Endothelial cell of umbilical vein (primary cell): ENCODE measurements at regions not wholly inside any gene's neighbourhood (a gene's known extent, or its start where the extent isn't known, plus 50 kb on each side); places are given as distances from the start of the nearest gene placed in this dataset.

Experiments
- BruUV-seq: library from RNA; stranded (reverse); fragments of 400-500 nt; replicated peaks from 2 replicates; lab custom pipeline; 2021; lab: Mats Ljungman, UMichigan
- CTCF ChIA-PET: fragments of 300-600, 350-600 bp; sonication (Branson Sonifier 250); formaldehyde crosslinking; loops from one replicate; lab custom pipeline; 2021; ENCODE audit warnings: antibody characterized with exemption, inconsistent platforms; lab: Charles Lee
- POLR2A ChIA-PET: fragments of 300-600, 350-600 bp; sonication (Branson Sonifier 250); formaldehyde crosslinking; loops from one replicate; lab custom pipeline; 2021; ENCODE audit warnings: antibody characterized with exemption, inconsistent platforms; lab: Charles Lee
- DNase-seq: peaks from one replicate; pipeline ENCODE4 v3.0.0-alpha.2; 2011; ENCODE audit warnings: low read depth, low spot score
- FAIRE-seq: peaks from 2 replicates; lab custom pipeline; 2011; peaks lifted over from hg19 to GRCh38; lab: Jason Lieb, UNC
- H2AFZ ChIP-seq: 2 replicates; pipeline ENCODE4 v1.6.0; 2012; ENCODE audit warnings: low read depth, low read length, control low read depth, inconsistent platforms
- H3K27ac ChIP-seq: 2 replicates; pipeline ENCODE4 v1.5.1; 2011; ENCODE audit warnings: low read depth, mild to moderate bottlenecking, control low read depth, low read length, moderate library complexity; ENCODE audit not compliant: insufficient read depth
- H3K27me3 ChIP-seq, 2 experiments: 2 replicates each; pipeline versions ENCODE4 v1.6.0 to v1.6.1; 2011; ENCODE audit warnings: low read length in 2 of 2, mixed read lengths in 1 of 2; ENCODE audit not compliant: control insufficient read depth in 2 of 2, insufficient read depth in 2 of 2
- H3K36me3 ChIP-seq, 2 experiments: 2 replicates in 1 of 2; 3 replicates in 1 of 2; pipeline ENCODE4 v1.5.1; 2011; ENCODE audit warnings: low read length in 2 of 2, mild to moderate bottlenecking in 1 of 2, moderate library complexity in 1 of 2; ENCODE audit not compliant: control insufficient read depth in 2 of 2, insufficient read depth in 2 of 2; ENCODE audit errors: extremely low read depth in 1 of 2
- H3K4me1 ChIP-seq: 3 replicates; pipeline ENCODE4 v1.5.1; 2011; ENCODE audit warnings: mild to moderate bottlenecking, low read length; ENCODE audit not compliant: control insufficient read depth, insufficient read depth; ENCODE audit errors: extremely low read depth
- H3K4me2 ChIP-seq: 2 replicates; pipeline ENCODE4 v1.6.1; 2011; ENCODE audit warnings: low read length, control low read depth, mixed read lengths; ENCODE audit not compliant: insufficient read depth
- H3K4me3 ChIP-seq, 3 experiments: fragments of 200-600 bp in 1 of 3; sonication (generic), shearing (Covaris generic) in 1 of 3; replicated peaks in 1 of 3; 2 replicates each; pipeline ENCODE4 v1.5.1; 2011 to 2016; ENCODE audit warnings: control low read depth in 3 of 3, low read length in 3 of 3, mild to moderate bottlenecking in 2 of 3, inconsistent platforms in 1 of 3, low read depth in 1 of 3, moderate library complexity in 1 of 3; ENCODE audit not compliant: insufficient read depth in 1 of 3
- H3K79me2 ChIP-seq: 2 replicates; pipeline ENCODE4 v1.6.0; 2012; ENCODE audit warnings: low read length, inconsistent platforms; ENCODE audit not compliant: control insufficient read depth, insufficient read depth
- H3K9ac ChIP-seq: replicated peaks from 2 replicates; pipeline ENCODE3; 2011; ENCODE audit warnings: low read length, control low read depth; ENCODE audit not compliant: insufficient read depth; ENCODE audit errors: extremely low read depth
- H3K9me1 ChIP-seq: replicated peaks from 3 replicates; pipeline ENCODE4 v1.6.0; 2011; ENCODE audit warnings: mild to moderate bottlenecking, low read length; ENCODE audit not compliant: control insufficient read depth, insufficient read depth; ENCODE audit errors: extremely low read depth
- H3K9me3 ChIP-seq: replicated peaks from 2 replicates; pipeline ENCODE4 v1.5.1; 2012; ENCODE audit warnings: low read length, inconsistent platforms; ENCODE audit not compliant: control insufficient read depth, insufficient read depth
- H4K20me1 ChIP-seq: replicated peaks from 2 replicates; pipeline ENCODE3; 2011; ENCODE audit warnings: mild to moderate bottlenecking, low read length; ENCODE audit not compliant: control insufficient read depth, insufficient read depth; ENCODE audit errors: extremely low read depth
- EZH2 ChIP-seq: IDR thresholded peaks from 2 replicates; pipeline ENCODE4 v1.6.1; 2012; ENCODE audit warnings: borderline replicate concordance, low read depth, mild to moderate bottlenecking, moderate library complexity, low read length, inconsistent platforms; ENCODE audit not compliant: severe bottlenecking
- FOS ChIP-seq: IDR thresholded peaks from 2 replicates; pipeline ENCODE4 v1.6.1; 2011; ENCODE audit warnings: mild to moderate bottlenecking, low read length, moderate library complexity, borderline replicate concordance; ENCODE audit not compliant: insufficient read depth
- GATA2 ChIP-seq: IDR thresholded peaks from 2 replicates; pipeline ENCODE4 v1.7.0; 2011; ENCODE audit warnings: low read depth, mild to moderate bottlenecking, moderate library complexity, mixed read lengths, low read length; ENCODE audit not compliant: insufficient read length, insufficient read depth
- JUN ChIP-seq: IDR thresholded peaks from 2 replicates; pipeline ENCODE4 v1.6.1; 2011; ENCODE audit warnings: borderline replicate concordance, low read depth; ENCODE audit not compliant: insufficient read length, insufficient read depth
- MYC ChIP-seq: IDR thresholded peaks from one replicate; pipeline ENCODE4 v1.6.1; 2011; ENCODE audit warnings: mild to moderate bottlenecking, low read depth, low read length
- POLR2A ChIP-seq: IDR thresholded peaks from 2 replicates; pipeline ENCODE4 v1.6.1; 2012; ENCODE audit warnings: low read depth, mild to moderate bottlenecking, control low read depth, low read length
- POLR2AphosphoS5 ChIP-seq: IDR thresholded peaks from 2 replicates; pipeline ENCODE4 v1.6.1; 2012; ENCODE audit warnings: low read depth, mild to moderate bottlenecking, control low read depth, low read length, moderate library complexity; ENCODE audit not compliant: insufficient read depth
- dilution Hi-C: fragments of 300-500 bp; cut with MboI; formaldehyde crosslinking; loops from one replicate; pipeline ENCODE4 v1.15.0; 2019; ENCODE audit warnings: low sequenced_read_pairs; ENCODE audit not compliant: extremely low pct_ligation_motif_present
- intact Hi-C: fragments of 100-400 bp; cut with micrococcal nuclease; formaldehyde crosslinking; loops from one replicate; pipeline ENCODE4 v1.10.0; 2022
- TF ChIP-seq, protein P1 (sequence below), 2 donors: IDR thresholded peaks; 1 replicate in 1 of 2; 2 replicates in 1 of 2; pipeline ENCODE4 v1.5.1; 2011; ENCODE audit warnings: low read length in 2 of 2, mild to moderate bottlenecking in 2 of 2, moderate library complexity in 2 of 2, control low read depth in 1 of 2, inconsistent platforms in 1 of 2, low read depth in 1 of 2; ENCODE audit not compliant: insufficient read depth in 1 of 2; ENCODE audit errors: extremely low read depth in 1 of 2
- TF ChIP-seq, protein P2 (sequence below): IDR thresholded peaks from 2 replicates; pipeline ENCODE4 v1.6.1; 2011; ENCODE audit not compliant: insufficient read depth, insufficient read length

DNA sequence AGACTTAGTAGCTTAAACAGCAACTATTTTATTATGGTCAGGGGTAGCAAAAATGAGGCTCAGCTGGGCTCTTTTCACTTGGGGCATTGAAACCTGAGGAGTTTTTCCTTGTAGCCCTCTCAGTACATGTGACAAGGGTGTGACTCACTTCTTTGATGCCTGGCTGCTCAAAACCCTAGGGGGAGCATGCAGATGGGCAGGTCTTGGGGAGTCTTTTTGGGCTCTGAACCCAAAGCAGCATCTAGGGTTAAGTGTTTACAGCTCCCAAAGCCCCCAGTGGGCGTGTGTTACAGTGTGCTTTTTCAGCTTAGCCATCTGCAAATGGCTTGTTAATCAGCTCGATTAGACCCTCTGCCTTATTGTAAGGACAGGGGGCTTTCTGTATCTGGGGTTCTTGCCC lies 1752.7 kb downstream of the PCDH7 start:
- Histone ChIP-seq H3K9me1 (no peaks in the 10 kb centered on the region), H3K27ac (no peak overlapping the region), H3K9ac (no peak overlapping the region), H2AFZ (no peak overlapping the region), H3K36me3 (no peaks in the 10 kb centered on the region), H3K79me2 (no peaks in the 10 kb centered on the region), H3K4me2 (no peak overlapping the region), H3K4me1 (no peaks in the 10 kb centered on the region), H4K20me1 (no peaks in the 10 kb centered on the region), H3K9me3 (no peaks in the 10 kb centered on the region), H3K27me3 (no peaks in the 10 kb centered on the region), H3K4me3 (no peak overlapping the region)
- ChIA-PET POLR2A (no interaction called here), CTCF (no interaction called here)
- TF ChIP-seq, protein P1, sequence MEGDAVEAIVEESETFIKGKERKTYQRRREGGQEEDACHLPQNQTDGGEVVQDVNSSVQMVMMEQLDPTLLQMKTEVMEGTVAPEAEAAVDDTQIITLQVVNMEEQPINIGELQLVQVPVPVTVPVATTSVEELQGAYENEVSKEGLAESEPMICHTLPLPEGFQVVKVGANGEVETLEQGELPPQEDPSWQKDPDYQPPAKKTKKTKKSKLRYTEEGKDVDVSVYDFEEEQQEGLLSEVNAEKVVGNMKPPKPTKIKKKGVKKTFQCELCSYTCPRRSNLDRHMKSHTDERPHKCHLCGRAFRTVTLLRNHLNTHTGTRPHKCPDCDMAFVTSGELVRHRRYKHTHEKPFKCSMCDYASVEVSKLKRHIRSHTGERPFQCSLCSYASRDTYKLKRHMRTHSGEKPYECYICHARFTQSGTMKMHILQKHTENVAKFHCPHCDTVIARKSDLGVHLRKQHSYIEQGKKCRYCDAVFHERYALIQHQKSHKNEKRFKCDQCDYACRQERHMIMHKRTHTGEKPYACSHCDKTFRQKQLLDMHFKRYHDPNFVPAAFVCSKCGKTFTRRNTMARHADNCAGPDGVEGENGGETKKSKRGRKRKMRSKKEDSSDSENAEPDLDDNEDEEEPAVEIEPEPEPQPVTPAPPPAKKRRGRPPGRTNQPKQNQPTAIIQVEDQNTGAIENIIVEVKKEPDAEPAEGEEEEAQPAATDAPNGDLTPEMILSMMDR (IDR thresholded peaks at IDR 0.05; ENCODE audit: extremely low read depth in 1 of 2, insufficient read depth in 1 of 2, low read depth in 1 of 2, low read length in 2 of 2), result no peak
- no peak for TF ChIP-seq MYC
- no peak for TF ChIP-seq JUN
- no peak for TF ChIP-seq FOS
- TF ChIP-seq EZH2, result no peak
- TF ChIP-seq POLR2AphosphoS5, result no peak
- no peak for TF ChIP-seq GATA2
- no peak for TF ChIP-seq POLR2A
- TF ChIP-seq, protein P2, sequence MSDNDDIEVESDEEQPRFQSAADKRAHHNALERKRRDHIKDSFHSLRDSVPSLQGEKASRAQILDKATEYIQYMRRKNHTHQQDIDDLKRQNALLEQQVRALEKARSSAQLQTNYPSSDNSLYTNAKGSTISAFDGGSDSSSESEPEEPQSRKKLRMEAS, result no peak
- intact Hi-C loops (no loop called here), dilution Hi-C loops (no loop called here)
- FAIRE-seq, result no peak
- BruUV-seq, result no TSS peak
- no peak for DNase-seq
